GM12872 (cell line): ENCODE measurements at regions not wholly inside any gene's neighbourhood (a gene's known extent, or its start where the extent isn't known, plus 50 kb on each side); places are given as distances from the start of the nearest gene placed in this dataset.

ENCODE experiments used
- TF ChIP-seq, protein P1 (sequence below): IDR thresholded peaks from 3 replicates; pipeline ENCODE4 v1.5.1; 2011; ENCODE audit warnings: low read depth, mild to moderate bottlenecking, low read length, moderate library complexity; ENCODE audit not compliant: insufficient read depth

DNA sequence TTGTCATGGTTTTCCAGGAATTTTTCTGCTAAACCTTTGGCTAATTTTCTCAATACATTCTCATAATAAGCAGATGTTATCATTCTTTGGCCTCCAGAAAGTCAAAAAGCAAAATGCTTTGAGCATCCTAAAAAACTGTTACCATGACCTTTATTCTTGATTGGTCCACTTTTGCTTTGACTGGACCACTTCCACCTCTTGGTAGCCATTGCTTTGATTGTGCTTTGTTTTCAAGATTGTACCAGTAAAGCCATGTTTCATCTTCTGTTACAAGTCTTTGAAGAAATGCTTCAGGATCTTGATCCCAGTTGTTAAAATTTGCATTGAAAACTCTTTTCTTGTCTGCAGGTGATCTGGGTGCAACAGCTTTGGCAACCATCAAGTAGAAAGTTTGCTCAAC is 180.1 kb downstream of the DUSP6 start:
- TF ChIP-seq, protein P1, sequence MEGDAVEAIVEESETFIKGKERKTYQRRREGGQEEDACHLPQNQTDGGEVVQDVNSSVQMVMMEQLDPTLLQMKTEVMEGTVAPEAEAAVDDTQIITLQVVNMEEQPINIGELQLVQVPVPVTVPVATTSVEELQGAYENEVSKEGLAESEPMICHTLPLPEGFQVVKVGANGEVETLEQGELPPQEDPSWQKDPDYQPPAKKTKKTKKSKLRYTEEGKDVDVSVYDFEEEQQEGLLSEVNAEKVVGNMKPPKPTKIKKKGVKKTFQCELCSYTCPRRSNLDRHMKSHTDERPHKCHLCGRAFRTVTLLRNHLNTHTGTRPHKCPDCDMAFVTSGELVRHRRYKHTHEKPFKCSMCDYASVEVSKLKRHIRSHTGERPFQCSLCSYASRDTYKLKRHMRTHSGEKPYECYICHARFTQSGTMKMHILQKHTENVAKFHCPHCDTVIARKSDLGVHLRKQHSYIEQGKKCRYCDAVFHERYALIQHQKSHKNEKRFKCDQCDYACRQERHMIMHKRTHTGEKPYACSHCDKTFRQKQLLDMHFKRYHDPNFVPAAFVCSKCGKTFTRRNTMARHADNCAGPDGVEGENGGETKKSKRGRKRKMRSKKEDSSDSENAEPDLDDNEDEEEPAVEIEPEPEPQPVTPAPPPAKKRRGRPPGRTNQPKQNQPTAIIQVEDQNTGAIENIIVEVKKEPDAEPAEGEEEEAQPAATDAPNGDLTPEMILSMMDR, result no peak

DNA sequence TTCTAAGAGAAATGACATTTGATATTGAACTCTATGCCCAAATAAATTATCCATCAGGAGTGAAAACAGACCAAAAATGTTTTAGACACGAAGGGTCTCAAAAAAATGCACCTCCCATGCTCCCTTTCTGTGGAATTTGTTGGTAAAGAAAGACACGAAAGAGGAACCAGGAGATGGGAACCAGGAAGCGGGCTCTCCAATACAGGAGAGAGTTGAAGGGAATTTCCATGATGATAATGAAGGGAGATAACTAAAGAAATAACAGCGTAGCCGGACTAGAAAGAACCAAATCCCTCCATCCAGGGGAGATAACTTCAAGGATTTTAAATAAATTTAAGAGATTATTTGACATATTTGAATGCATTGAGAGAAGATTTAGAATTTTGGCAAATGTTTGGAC is 183.0 kb downstream of the DUSP6 start:
- TF ChIP-seq, protein P1, result no peak

DNA sequence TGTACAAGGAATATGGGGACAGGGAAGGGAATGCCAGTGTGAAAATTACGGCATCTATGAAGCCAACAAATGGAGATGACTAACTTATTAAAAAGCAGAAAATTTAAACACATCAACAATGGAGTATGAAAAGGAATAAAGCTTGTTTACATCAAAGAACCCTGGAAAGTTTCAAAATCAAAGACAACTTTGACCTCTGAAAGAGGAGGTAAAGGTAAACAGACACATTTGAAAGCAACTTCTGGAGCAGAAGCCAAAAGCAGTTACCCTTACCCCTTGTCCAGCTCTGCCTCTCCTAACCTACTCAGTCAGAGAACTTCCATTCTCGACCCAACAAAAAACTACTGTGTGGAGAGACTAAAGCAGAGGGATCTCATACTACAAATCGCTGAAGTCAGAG is 184.3 kb downstream of the DUSP6 start:
- TF ChIP-seq, protein P1, result no peak

DNA sequence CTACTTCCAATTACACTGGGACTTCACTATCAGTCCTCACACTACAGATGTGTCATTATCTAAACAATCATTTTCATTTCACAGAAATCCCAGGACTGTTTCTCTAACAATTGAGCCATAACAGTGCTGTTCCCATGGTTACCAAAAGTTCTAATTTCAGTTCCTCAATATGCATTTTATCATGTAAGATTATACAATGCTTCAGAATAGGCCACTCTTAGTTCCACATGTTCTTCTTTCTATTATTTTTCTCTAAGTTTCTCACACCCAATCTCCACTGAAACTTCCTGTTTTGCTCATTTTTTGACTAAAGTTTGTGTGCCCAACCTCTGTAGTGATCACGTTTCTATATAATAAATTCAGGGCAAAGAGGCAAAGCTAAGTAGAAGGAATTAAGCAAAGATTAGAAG is 185.8 kb downstream of the DUSP6 start:
- TF ChIP-seq, protein P1, result no peak

DNA sequence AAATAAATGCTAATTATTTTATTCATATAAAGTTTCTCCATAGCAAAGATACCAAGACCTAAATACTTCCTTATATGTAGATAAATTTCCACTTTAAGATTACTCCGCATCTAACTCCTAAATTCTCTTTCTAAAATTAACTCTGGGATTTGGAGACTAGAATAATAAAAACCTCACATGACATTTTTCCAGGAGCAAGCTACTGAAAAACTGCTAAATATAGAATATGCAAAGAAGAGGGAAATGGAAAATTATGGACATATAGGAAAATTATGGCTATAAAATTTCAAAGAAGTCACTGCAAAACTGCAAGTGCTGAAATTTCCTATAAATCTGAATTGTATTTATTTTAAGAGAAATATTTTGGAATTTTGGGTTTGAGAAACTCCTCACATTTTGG is 186.2 kb downstream of the DUSP6 start:
- TF ChIP-seq, protein P1, result no peak

GRCh38 chr12:89165703-89166102 is 186.6 kb downstream of the DUSP6 start:
- TF ChIP-seq, protein P1, result no peak

DNA sequence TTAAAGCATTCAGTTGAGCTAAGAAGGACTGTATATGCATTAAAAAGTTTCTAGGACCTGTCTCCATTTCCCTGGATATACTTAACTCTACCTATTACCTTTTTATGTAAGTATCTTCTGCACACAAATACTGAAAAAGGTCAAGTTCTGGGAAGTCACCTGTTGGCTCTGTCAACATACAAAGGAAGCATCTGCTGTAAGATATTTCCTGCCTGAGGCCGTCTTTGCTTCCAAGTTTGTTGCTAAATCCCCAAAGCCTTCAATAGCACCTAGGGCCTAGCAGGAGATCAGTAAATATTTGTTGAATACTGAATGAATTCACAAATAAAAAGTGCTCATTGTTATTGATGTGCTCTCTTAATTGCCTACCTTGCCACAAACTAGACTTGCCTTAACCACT is 188.4 kb downstream of the DUSP6 start:
- TF ChIP-seq, protein P1, result no peak
